Activated naive CD4-positive, alpha-beta T cell treated with anti-CD3 and anti-CD28 coated beads, Interleukin-2, amount 50 U/mL, for 24 hours (primary cell): ENCODE measurements at regions not wholly inside any gene's neighbourhood (a gene's known extent, or its start where the extent isn't known, plus 50 kb on each side); places are given as distances from the start of the nearest gene placed in this dataset.
"Not testable (repeated sequence)": the region's sequence is repeated elsewhere in the genome, so short reads cannot be mapped to it uniquely, and the experiment has no call there.

Experiments
- H3K27ac Mint-ChIP-seq: one replicate; pipeline ENCODE4 v1.8.0; 2021; ENCODE audit warnings: mild to moderate bottlenecking, mixed read lengths
- H3K27me3 Mint-ChIP-seq: one replicate; pipeline ENCODE4 v1.8.0; 2021; ENCODE audit warnings: mixed read lengths
- H3K36me3 Mint-ChIP-seq: one replicate; pipeline ENCODE4 v1.8.0; 2021; ENCODE audit warnings: mixed read lengths
- H3K4me1 Mint-ChIP-seq: one replicate; pipeline ENCODE4 v1.8.0; 2021; ENCODE audit warnings: mixed read lengths
- H3K4me3 Mint-ChIP-seq: one replicate; pipeline ENCODE4 v1.8.0; 2021; ENCODE audit warnings: mild to moderate bottlenecking, mixed read lengths
- H3K9me3 Mint-ChIP-seq: one replicate; pipeline ENCODE4 v1.8.0; 2021; ENCODE audit warnings: mixed read lengths

GRCh38 chr9:92242260-92243136 lies 51.0 kb downstream of the IARS1 start:
- no peak overlapping the region for H3K27ac Mint-ChIP-seq
- no peaks in the 10 kb centered on the region for H3K9me3 Mint-ChIP-seq
- H3K4me3 Mint-ChIP-seq = no peak overlapping the region
- H3K4me1 Mint-ChIP-seq = no peaks in the 10 kb centered on the region
- H3K27me3 Mint-ChIP-seq = no peaks in the 10 kb centered on the region
- H3K36me3 Mint-ChIP-seq = peaks cover 56% of the 10 kb centered on the region

- Mint-ChIP-seq H3K27me3 (no peaks in the 10 kb centered on the region), H3K9me3 (no peaks in the 10 kb centered on the region), H3K27ac (no peak overlapping the region), H3K36me3 (peaks cover 42% of the 10 kb centered on the region), H3K4me1 (no peaks in the 10 kb centered on the region), H3K4me3 (no peak overlapping the region)
Measured at GRCh38 chr9:92236915-92237314, 56.6 kb downstream of the IARS1 start.

DNA sequence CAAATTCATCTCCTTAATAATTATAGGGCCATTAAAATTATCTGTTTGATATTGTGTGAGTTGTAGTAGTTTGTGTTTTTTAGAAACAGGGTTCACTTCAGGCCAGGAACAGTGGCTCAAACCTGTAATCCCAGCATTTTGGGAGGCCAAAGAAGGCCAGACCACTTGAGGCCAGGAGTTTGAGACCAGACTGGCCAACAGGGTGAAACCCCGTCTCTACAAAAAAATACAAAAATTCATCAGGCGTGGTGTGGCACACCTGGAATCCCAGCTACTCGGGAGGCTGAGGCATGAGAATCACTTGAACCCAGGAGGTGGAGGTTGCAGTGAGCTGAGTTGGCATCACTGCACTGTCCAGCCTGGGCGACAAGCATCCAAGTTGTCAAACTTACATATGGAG lies 57.0 kb downstream of the IARS1 start:
- H3K27me3 Mint-ChIP-seq = no peaks in the 10 kb centered on the region
- no peak overlapping the region for H3K4me3 Mint-ChIP-seq
- no peak overlapping the region for H3K27ac Mint-ChIP-seq
- no peaks in the 10 kb centered on the region for H3K9me3 Mint-ChIP-seq
- H3K36me3 Mint-ChIP-seq = peaks cover 40% of the 10 kb centered on the region
- H3K4me1 Mint-ChIP-seq = no peaks in the 10 kb centered on the region

GRCh38 chr9:92234514-92234913 lies 59.0 kb downstream of the IARS1 start:
- Mint-ChIP-seq H3K9me3 (no peaks in the 10 kb centered on the region), H3K27ac (no peak overlapping the region), H3K27me3 (no peaks in the 10 kb centered on the region), H3K36me3 (peaks cover 39% of the 10 kb centered on the region), H3K4me3 (no peak overlapping the region), H3K4me1 (no peaks in the 10 kb centered on the region)

- Mint-ChIP-seq H3K9me3 (no peaks in the 10 kb centered on the region), H3K4me3 (no peak overlapping the region), H3K27me3 (no peaks in the 10 kb centered on the region), H3K27ac (no peak overlapping the region), H3K36me3 (peaks cover 36% of the 10 kb centered on the region), H3K4me1 (no peaks in the 10 kb centered on the region)
Measured at GRCh38 chr9:92232190-92232589, 61.3 kb downstream of the IARS1 start.

GRCh38 chr9:92228628-92229027 lies 64.9 kb downstream of the IARS1 start:
- H3K4me3 Mint-ChIP-seq = no peak overlapping the region
- H3K9me3 Mint-ChIP-seq = no peaks in the 10 kb centered on the region
- peaks cover 3% of the 10 kb centered on the region for H3K4me1 Mint-ChIP-seq
- peaks cover 40% of the 10 kb centered on the region for H3K36me3 Mint-ChIP-seq
- no peak overlapping the region for H3K27ac Mint-ChIP-seq
- H3K27me3 Mint-ChIP-seq = no peaks in the 10 kb centered on the region

DNA sequence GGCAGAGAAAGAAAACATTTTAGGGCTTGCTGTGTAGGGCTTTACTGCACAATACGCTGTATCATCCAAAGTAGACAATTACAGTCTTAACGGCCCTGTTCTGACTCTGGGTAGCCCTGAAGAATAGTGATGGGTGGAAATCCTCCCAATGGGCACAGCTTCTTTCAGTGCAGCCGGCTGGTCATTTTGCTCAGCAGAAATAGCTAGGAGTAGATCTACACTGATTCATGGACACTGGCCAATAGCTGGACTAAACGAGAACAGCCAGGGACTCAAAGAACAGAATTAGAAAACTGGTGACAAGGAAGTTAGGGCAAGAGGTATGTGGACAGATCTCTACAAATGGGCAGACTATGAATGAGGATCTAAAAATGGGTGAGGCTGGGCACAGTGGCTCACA lies 69.3 kb downstream of the IARS1 start:
- Mint-ChIP-seq H3K27me3 (no peaks in the 10 kb centered on the region), H3K9me3 (peaks cover 7% of the 10 kb centered on the region), H3K4me1 (peaks cover 6% of the 10 kb centered on the region), H3K27ac (no peak overlapping the region), H3K36me3 (peaks cover 43% of the 10 kb centered on the region), H3K4me3 (no peak overlapping the region)

DNA sequence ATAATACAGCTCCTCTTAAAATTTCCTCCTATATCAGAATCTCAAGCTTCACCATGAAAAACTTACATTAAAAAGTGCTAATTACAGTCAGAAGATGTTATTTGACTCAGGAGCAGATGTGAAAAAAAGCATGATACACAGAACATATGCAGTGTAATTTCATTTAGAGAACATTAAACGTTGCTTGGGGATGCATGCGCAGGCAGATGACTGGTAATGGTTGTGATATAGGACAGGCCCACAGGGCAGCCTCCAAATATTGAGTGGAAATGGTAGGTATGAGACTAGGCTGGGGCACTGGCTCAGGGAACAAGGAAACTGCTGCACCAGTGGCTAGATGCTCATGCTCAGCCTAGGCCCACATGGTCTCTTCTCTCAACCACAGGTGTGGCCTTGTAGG lies 69.7 kb downstream of the IARS1 start:
- peaks cover 7% of the 10 kb centered on the region for H3K9me3 Mint-ChIP-seq
- no peak overlapping the region for H3K27ac Mint-ChIP-seq
- no peaks in the 10 kb centered on the region for H3K27me3 Mint-ChIP-seq
- no peak overlapping the region for H3K4me3 Mint-ChIP-seq
- H3K36me3 Mint-ChIP-seq = peaks cover 42% of the 10 kb centered on the region
- peaks cover 6% of the 10 kb centered on the region for H3K4me1 Mint-ChIP-seq

DNA sequence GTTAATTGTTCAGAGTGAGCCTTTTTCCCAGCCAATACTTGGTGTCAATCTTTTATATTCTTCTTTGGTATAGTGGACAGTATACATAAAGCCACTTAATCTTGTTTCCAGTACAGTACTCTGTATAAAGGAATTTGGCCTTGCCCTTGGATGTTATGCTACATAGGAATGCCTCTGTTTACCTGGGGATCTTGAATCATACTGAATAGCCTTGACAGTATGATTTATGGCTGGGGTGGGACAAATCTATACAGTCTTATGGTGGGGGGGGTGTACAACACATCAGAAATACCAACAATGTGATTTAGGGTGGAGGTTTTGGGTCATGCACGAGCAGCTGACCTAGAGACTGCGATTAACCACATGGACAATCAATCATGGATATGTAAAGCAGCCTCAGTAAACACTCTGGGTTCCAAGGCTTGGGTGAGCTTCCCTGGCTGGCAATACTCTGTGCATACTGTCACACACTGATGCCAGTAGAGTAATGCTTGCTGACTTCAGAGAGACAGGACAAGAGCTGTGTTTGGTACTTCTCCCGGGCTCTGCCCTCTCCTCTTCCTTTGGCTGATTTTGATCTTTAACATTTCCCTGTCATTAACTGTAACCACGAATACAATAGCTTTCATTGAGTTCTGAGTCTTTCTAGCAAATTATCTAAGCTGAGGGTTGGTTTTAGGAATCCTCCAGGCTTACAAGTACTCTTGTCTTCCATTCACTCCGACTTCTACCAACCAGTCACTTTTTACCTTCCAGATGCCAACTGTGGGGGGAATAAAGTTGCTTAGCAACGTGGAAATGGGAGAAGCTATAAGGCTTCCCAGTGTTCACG lies 84.6 kb downstream of the IARS1 start:
- no peaks in the 10 kb centered on the region for H3K9me3 Mint-ChIP-seq
- no peak overlapping the region for H3K4me3 Mint-ChIP-seq

GRCh38 chr9:92206488-92206887 lies 87.0 kb downstream of the IARS1 start:
- Mint-ChIP-seq H3K4me1 (no peaks in the 10 kb centered on the region), H3K36me3 (peaks cover 30% of the 10 kb centered on the region), H3K4me3 (no peak overlapping the region), H3K9me3 (no peaks in the 10 kb centered on the region), H3K27me3 (no peaks in the 10 kb centered on the region), H3K27ac (peak overlapping the region; percentile 21)

More for the DNA sequence above, 84.6 kb downstream of the IARS1 start:
- H3K27ac Mint-ChIP-seq = no peak overlapping the region
- peaks cover 45% of the 10 kb centered on the region for H3K36me3 Mint-ChIP-seq
- H3K4me1 Mint-ChIP-seq = peaks cover 5% of the 10 kb centered on the region
- H3K27me3 Mint-ChIP-seq = no peaks in the 10 kb centered on the region

- H3K4me1 Mint-ChIP-seq, H3K27me3 Mint-ChIP-seq, H3K9me3 Mint-ChIP-seq, H3K27ac Mint-ChIP-seq, H3K4me3 Mint-ChIP-seq: not testable (repeated sequence)
- H3K36me3 Mint-ChIP-seq = peaks cover 11% of the 10 kb centered on the region
Measured at GRCh38 chr9:92203887-92204286, 88.7 kb upstream of the SPTLC1 start.

GRCh38 chr9:92198237-92198636 lies 83.0 kb upstream of the SPTLC1 start:
- H3K36me3 Mint-ChIP-seq, H3K4me3 Mint-ChIP-seq, H3K27me3 Mint-ChIP-seq, H3K9me3 Mint-ChIP-seq, H3K4me1 Mint-ChIP-seq, H3K27ac Mint-ChIP-seq: not testable (repeated sequence)

DNA sequence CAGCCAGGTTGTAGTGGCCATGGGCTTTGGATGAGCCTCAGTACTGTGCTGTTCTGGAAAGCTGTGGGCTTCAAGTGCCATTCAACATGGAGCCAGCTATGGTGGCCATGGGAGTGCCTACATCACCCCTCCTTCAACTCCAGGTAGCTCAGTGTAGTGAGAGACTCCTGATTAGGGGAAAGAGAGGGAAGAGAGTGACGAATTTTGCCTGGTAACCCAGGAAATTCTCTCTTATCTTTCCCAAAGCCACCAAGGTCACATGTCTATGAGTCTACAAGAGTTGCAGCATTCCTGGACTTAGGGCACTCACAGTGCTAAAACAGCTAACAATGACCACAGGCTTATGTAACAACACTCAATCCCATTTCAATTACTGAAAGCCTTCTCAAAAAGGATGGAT lies 81.7 kb upstream of the SPTLC1 start:
- Mint-ChIP-seq H3K36me3 (peaks cover 2% of the 10 kb centered on the region), H3K4me3 (no peak overlapping the region), H3K27ac (no peak overlapping the region), H3K9me3 (no peaks in the 10 kb centered on the region), H3K27me3 (no peaks in the 10 kb centered on the region), H3K4me1 (no peaks in the 10 kb centered on the region)

GRCh38 chr9:92196400-92196799 lies 81.2 kb upstream of the SPTLC1 start:
- Mint-ChIP-seq H3K4me1 (no peaks in the 10 kb centered on the region), H3K4me3 (no peak overlapping the region), H3K36me3 (peaks cover 2% of the 10 kb centered on the region), H3K9me3 (no peaks in the 10 kb centered on the region), H3K27ac (no peak overlapping the region), H3K27me3 (no peaks in the 10 kb centered on the region)

GRCh38 chr9:92191801-92192200 lies 76.6 kb upstream of the SPTLC1 start:
- Mint-ChIP-seq H3K36me3 (peaks cover 2% of the 10 kb centered on the region), H3K27ac (no peak overlapping the region), H3K27me3 (no peaks in the 10 kb centered on the region), H3K9me3 (no peaks in the 10 kb centered on the region), H3K4me3 (no peak overlapping the region), H3K4me1 (no peaks in the 10 kb centered on the region)

DNA sequence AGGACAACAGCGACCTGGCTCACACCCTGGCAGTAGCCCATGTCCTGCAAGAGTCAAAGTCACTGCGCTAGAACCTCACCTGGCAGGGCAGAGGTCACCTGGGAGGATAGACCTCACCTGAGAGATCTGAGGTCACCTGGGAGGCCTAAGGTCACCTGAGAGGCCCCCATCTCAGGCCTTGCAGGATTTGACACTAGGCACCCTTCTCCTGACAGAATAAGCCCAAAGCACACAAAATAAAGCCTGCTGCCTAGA lies 75.2 kb upstream of the SPTLC1 start:
- no peaks in the 10 kb centered on the region for H3K27me3 Mint-ChIP-seq
- H3K9me3 Mint-ChIP-seq = no peaks in the 10 kb centered on the region
- H3K4me3 Mint-ChIP-seq = no peak overlapping the region
- H3K36me3 Mint-ChIP-seq = peaks cover 2% of the 10 kb centered on the region
- no peaks in the 10 kb centered on the region for H3K4me1 Mint-ChIP-seq
- H3K27ac Mint-ChIP-seq = no peak overlapping the region
